ENCODE measurements at regions not wholly inside any gene's neighbourhood (a gene's known extent, or its start where the extent isn't known, plus 50 kb on each side); places are given as distances from the start of the nearest gene placed in this dataset.

- DNase-seq, result no peak
Observed at GRCh38 chr2:16561251-16561650, 104.4 kb downstream of the CYRIA start.

GRCh38 chr2:16559278-16560067 is 106.2 kb downstream of the CYRIA start:
- DNase-seq, result no peak

GRCh38 chr2:16554060-16554583 is 111.5 kb downstream of the CYRIA start:
- no peak for DNase-seq

GRCh38 chr2:16553226-16553625 is 112.4 kb downstream of the CYRIA start:
- peak; percentile 11 for DNase-seq

GRCh38 chr2:16552202-16552601 is 113.4 kb downstream of the CYRIA start:
- no peak for DNase-seq

GRCh38 chr2:16548036-16548435 is 117.6 kb downstream of the CYRIA start:
- no peak for DNase-seq

- DNase-seq, result no peak
Observed at GRCh38 chr2:16546128-16546754, 119.4 kb downstream of the CYRIA start.

- no peak for DNase-seq
Observed at GRCh38 chr2:16538707-16539106, 126.9 kb downstream of the CYRIA start.

- DNase-seq, result no peak
Observed at GRCh38 chr2:16537347-16537746, 128.3 kb downstream of the CYRIA start.

- DNase-seq, result no peak
Observed at GRCh38 chr2:16526193-16526592, 139.4 kb downstream of the CYRIA start.

GRCh38 chr2:16525265-16525887 is 140.3 kb downstream of the CYRIA start:
- no peak for DNase-seq

GRCh38 chr2:16523711-16524110 is 141.9 kb downstream of the CYRIA start:
- DNase-seq, result no peak

- DNase-seq, result no peak
Observed at GRCh38 chr2:16522031-16522831, 143.4 kb downstream of the CYRIA start.

- DNase-seq, result no peak
Observed at GRCh38 chr2:16520891-16521290, 144.7 kb downstream of the CYRIA start.

- no peak for DNase-seq
Observed at GRCh38 chr2:16515696-16516095, 149.9 kb downstream of the CYRIA start.

- no peak for DNase-seq
Observed at GRCh38 chr2:16513626-16514025, 152.0 kb downstream of the CYRIA start.

GRCh38 chr2:16511041-16511440 is 154.6 kb downstream of the CYRIA start:
- no peak for DNase-seq

GRCh38 chr2:16509042-16509441 is 156.6 kb downstream of the CYRIA start:
- no peak for DNase-seq

- DNase-seq, result no peak
Observed at GRCh38 chr2:16508490-16508851, 157.2 kb downstream of the CYRIA start.

GRCh38 chr2:16507655-16508489 is 157.8 kb downstream of the CYRIA start:
- DNase-seq, result no peak

GRCh38 chr2:16506366-16506765 is 159.3 kb downstream of the CYRIA start:
- DNase-seq, result no peak

Data from CD4-positive, alpha-beta T cell treated with Interleukin-17A for 4 hours (primary cell).